ENCODE measurements at regions not wholly inside any gene's neighbourhood (a gene's known extent, or its start where the extent isn't known, plus 50 kb on each side); places are given as distances from the start of the nearest gene placed in this dataset.

GRCh38 chr13:85725433-85725832 lies 73.8 kb downstream of the SLITRK6 start:
- no peak for TF ChIP-seq CTCF (conservative IDR thresholded peaks at IDR 0.05; ENCODE audit: low read length)
- TF ChIP-seq EZH2phosphoT487 (IDR thresholded peaks at IDR 0.05; ENCODE audit: borderline replicate concordance, low read depth, low read length) = no peak
